ENCODE measurements at regions not wholly inside any gene's neighbourhood (a gene's known extent, or its start where the extent isn't known, plus 50 kb on each side); places are given as distances from the start of the nearest gene placed in this dataset.
A peak's percentile ranks its signal among the peaks of the same experiment; 100 is the strongest.

DNA sequence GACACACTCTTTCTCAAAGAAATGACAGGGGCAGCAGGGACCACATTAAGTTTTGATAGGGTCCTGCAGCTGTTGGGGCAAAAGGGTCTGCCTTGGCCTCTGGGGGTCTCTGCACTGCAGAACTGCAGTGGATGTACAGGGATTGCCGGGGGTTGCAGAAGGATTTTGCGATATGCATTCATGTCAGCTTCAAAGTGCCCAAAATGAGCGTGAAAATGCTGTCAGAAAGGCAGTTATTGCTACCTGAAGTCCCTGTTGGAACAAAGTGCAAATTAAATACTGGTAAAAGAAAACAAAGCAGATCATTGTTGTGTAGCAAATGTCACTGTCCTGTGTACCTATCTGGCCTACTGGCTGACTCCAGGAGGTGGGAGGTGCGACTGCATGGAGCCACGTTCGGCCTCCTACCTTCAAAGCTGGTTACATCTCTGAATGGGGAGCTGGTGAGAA, 78.8 kb upstream of the MAP4K3 start:
- POLR2A ChIA-PET: interaction anchor here (0.5 to 1.2 kb wide), 2 partner anchors 14 to 235 kb away, joined by 5 to 6 read pairs; no protein-coding TSS in a partner anchor
- TF ChIP-seq, protein P1, sequence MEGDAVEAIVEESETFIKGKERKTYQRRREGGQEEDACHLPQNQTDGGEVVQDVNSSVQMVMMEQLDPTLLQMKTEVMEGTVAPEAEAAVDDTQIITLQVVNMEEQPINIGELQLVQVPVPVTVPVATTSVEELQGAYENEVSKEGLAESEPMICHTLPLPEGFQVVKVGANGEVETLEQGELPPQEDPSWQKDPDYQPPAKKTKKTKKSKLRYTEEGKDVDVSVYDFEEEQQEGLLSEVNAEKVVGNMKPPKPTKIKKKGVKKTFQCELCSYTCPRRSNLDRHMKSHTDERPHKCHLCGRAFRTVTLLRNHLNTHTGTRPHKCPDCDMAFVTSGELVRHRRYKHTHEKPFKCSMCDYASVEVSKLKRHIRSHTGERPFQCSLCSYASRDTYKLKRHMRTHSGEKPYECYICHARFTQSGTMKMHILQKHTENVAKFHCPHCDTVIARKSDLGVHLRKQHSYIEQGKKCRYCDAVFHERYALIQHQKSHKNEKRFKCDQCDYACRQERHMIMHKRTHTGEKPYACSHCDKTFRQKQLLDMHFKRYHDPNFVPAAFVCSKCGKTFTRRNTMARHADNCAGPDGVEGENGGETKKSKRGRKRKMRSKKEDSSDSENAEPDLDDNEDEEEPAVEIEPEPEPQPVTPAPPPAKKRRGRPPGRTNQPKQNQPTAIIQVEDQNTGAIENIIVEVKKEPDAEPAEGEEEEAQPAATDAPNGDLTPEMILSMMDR (IDR thresholded peaks at IDR 0.05; ENCODE audit: low read depth, low read length): no peak
- Histone ChIP-seq H3K4me3 (ENCODE audit: low read depth, low read length) (no peak overlapping the region), H3K27me3 (ENCODE audit: control insufficient read depth, insufficient read depth, low read length) (no peaks in the 10 kb centered on the region), H3K27ac (ENCODE audit: low read depth, low read length) (no peak overlapping the region), H3K9me3 (ENCODE audit: control insufficient read depth, insufficient read depth, low read length) (no peaks in the 10 kb centered on the region)
- DNase-seq (ENCODE audit: low read depth, low spot score): no peak
- CTCF ChIA-PET: interaction anchor here (0.9 to 4.3 kb wide), 2 partner anchors 181 to 214 kb away, joined by 3 to 28 read pairs; no protein-coding TSS in a partner anchor

DNA sequence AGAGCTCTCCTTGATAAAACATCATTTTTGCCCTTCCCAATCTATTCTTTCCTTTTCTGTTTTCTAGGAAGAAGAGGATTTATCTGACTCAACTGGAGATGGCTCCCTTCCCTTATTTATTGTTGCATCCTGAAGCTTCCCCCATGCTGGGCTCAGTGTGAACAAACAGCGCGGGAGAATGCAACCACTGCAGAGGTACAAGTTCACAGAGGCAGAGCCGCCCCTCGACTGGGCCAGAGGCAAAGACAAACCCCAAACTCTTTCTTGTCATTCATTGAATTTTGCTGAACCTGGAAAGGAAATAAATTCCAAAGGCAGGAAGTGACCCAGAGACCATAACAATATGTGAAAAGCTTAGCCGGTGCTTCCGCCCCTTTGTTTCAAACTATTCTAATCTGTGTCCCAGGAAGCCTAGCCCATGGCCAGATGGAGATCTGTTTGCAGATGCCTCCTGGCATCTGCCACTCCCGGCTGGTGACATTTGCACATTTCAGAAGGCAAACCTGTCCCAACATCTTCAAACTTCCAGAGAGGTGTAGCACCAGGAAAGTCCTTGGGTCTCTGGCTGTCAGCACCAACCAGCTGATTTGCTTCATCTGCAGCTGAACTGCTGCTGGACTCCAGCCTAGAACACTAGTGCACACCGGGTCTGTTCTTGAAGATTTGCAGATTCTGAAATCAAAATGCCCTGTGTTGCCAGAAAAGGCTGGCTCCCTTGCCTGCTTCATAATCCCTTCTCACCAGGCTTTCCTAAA, 79.4 kb upstream of the MAP4K3 start:
- CTCF ChIA-PET: interaction anchor here (4.3 kb wide), 1 partner anchor 181 kb away, joined by 28 read pairs; no protein-coding TSS in a partner anchor
- POLR2A ChIA-PET: interaction anchor here (1.2 kb wide), 1 partner anchor 14 kb away, joined by 5 read pairs; no protein-coding TSS in a partner anchor
- TF ChIP-seq, protein P1 (IDR thresholded peaks at IDR 0.05; ENCODE audit: low read depth, low read length): no peak
- Histone ChIP-seq H3K4me3 (ENCODE audit: low read depth, low read length) (no peak overlapping the region), H3K9me3 (ENCODE audit: control insufficient read depth, insufficient read depth, low read length) (peaks cover 5% of the 10 kb centered on the region; the same call in 1 of the 2 replicates), H3K27me3 (ENCODE audit: control insufficient read depth, insufficient read depth, low read length) (no peaks in the 10 kb centered on the region), H3K27ac (ENCODE audit: low read depth, low read length) (peak overlapping the region; percentile 63)
- DNase-seq (ENCODE audit: low read depth, low spot score): peak; percentile 46

DNA sequence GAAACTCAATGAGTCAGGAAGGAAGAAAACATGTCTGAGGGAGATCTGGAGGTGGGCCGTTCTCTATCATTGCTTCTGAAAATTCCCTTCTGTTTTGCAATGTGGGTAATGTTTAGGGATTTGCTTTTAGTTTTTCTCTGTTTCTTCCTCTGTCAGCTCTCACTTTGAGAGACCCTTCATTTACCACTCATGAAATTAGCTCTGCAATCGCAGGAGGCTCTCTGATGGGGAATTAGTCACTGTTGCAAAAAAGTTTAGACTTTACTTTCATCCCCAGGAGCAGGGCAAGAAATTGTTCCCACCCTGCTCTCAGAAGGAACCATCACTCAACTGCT, 80.0 kb upstream of the MAP4K3 start:
- POLR2A ChIA-PET: interaction anchor here (1.2 kb wide), 1 partner anchor 13 kb away, joined by 5 read pairs; no protein-coding TSS in a partner anchor

DNA sequence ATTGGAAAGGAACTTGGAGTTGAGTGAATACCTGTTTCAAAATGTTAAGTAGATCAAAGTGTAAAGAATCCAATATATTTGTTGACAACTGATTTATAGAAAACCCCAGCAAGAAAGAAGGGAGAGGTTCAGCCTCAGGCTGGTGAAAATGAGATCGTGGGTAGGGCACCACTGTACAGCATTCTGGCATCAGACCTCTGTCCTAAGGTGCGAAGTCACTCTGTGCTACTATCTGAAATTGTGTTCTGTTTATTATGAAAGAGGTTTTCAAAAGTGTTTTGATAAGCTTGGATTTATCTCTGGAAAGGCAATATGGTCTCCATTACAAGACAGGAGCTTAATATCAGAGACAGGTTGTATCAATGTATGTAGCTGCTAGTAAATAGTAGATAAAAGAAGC, 80.5 kb upstream of the MAP4K3 start:
- Histone ChIP-seq H3K27me3 (ENCODE audit: control insufficient read depth, insufficient read depth, low read length) (no peaks in the 10 kb centered on the region), H3K27ac (ENCODE audit: low read depth, low read length) (no peak overlapping the region), H3K9me3 (ENCODE audit: control insufficient read depth, insufficient read depth, low read length) (peaks cover 8% of the 10 kb centered on the region; the same call in 1 of the 2 replicates), H3K4me3 (ENCODE audit: low read depth, low read length) (no peak overlapping the region)
- CTCF ChIA-PET: interaction anchor here (4.3 kb wide), 1 partner anchor 180 kb away, joined by 28 read pairs; no protein-coding TSS in a partner anchor
- POLR2A ChIA-PET: no interaction called here
- no peak for DNase-seq (ENCODE audit: low read depth, low spot score)
- TF ChIP-seq, protein P1 (IDR thresholded peaks at IDR 0.05; ENCODE audit: low read depth, low read length): no peak

More for the DNA sequence above, 80.0 kb upstream of the MAP4K3 start:
- TF ChIP-seq, protein P1 (IDR thresholded peaks at IDR 0.05; ENCODE audit: low read depth, low read length): no peak
- Histone ChIP-seq H3K27me3 (ENCODE audit: control insufficient read depth, insufficient read depth, low read length) (no peaks in the 10 kb centered on the region), H3K4me3 (ENCODE audit: low read depth, low read length) (no peak overlapping the region), H3K9me3 (ENCODE audit: control insufficient read depth, insufficient read depth, low read length) (peaks cover 8% of the 10 kb centered on the region; the same call in 1 of the 2 replicates), H3K27ac (ENCODE audit: low read depth, low read length) (peak overlapping the region; percentile 63)
- CTCF ChIA-PET: interaction anchor here (4.3 kb wide), 1 partner anchor 180 kb away, joined by 28 read pairs; no protein-coding TSS in a partner anchor
- no peak for DNase-seq (ENCODE audit: low read depth, low spot score)

DNA sequence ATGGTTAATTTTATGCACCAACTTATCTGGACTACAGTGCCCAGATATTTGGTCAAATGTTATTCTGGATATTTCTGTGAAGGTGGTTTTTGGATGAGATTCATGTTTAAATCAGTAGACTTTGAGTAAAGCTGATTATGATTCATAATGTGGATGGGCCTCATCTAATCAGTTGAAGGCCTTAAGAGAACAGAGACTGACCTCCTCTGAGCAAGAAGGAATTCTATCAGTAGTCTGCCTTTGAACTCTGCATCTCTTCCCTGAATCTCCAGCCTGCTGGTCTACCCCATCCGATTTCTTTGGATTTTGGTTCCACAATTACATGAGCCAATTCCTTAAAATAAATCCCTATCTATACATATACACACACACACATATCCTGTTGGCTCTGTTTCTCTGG, 82.8 kb upstream of the MAP4K3 start:
- ChIA-PET CTCF (interaction anchor here (1.0 to 2.3 kb wide), 2 partner anchors 10 to 177 kb away, joined by 3 to 6 read pairs; no protein-coding TSS in a partner anchor), POLR2A (no interaction called here)
- no peak for DNase-seq (ENCODE audit: low read depth, low spot score)
- Histone ChIP-seq H3K27ac (ENCODE audit: low read depth, low read length) (no peak overlapping the region), H3K9me3 (ENCODE audit: control insufficient read depth, insufficient read depth, low read length) (peaks cover 8% of the 10 kb centered on the region; the same call in 1 of the 2 replicates), H3K27me3 (ENCODE audit: control insufficient read depth, insufficient read depth, low read length) (no peaks in the 10 kb centered on the region), H3K4me3 (ENCODE audit: low read depth, low read length) (no peak overlapping the region)
- TF ChIP-seq, protein P1 (IDR thresholded peaks at IDR 0.05; ENCODE audit: low read depth, low read length): no peak

Data from AG04450 (cell line).